Testis (tissue), 2 donors: ENCODE measurements at regions not wholly inside any gene's neighbourhood (a gene's known extent, or its start where the extent isn't known, plus 50 kb on each side); places are given as distances from the start of the nearest gene placed in this dataset.

Source experiments
- POLR2A ChIP-seq: fragments of 450-650 bp; IDR thresholded peaks from one replicate; pipeline ENCODE4 v1.6.1; 2017; ENCODE audit warnings: antibody characterized with exemption, mild to moderate bottlenecking, moderate library complexity
- TF ChIP-seq, protein P1 (sequence below), 3 experiments: fragments of 450-650 bp in 2 of 3; fragments of 200-600 bp in 1 of 3; sonication (generic) in 1 of 3; IDR thresholded peaks; one replicate each; pipeline ENCODE4 v1.5.1; 2016 to 2019; ENCODE audit warnings: antibody characterized with exemption in 3 of 3, mild to moderate bottlenecking in 2 of 3, moderate library complexity in 1 of 3

DNA sequence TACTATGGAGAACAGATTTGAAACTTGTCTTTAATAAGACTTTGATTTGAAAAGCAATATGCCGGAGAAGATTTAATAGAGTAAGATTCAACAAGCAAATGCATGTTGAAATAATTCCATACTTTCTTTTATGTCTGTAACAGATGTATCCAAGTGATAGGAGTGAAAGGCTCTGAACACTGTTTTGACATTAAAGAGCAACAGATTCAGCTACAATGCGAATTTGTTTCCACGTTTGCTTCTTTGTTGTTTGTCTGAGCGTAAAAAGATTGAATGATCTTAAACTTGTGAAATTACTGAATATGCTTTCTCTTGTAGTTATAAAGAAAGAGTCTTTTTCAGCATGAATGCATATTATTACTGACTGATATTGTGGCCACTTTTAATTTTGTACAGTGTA is 2612.9 kb downstream of the PCDH9 start:
- TF ChIP-seq, protein P1, sequence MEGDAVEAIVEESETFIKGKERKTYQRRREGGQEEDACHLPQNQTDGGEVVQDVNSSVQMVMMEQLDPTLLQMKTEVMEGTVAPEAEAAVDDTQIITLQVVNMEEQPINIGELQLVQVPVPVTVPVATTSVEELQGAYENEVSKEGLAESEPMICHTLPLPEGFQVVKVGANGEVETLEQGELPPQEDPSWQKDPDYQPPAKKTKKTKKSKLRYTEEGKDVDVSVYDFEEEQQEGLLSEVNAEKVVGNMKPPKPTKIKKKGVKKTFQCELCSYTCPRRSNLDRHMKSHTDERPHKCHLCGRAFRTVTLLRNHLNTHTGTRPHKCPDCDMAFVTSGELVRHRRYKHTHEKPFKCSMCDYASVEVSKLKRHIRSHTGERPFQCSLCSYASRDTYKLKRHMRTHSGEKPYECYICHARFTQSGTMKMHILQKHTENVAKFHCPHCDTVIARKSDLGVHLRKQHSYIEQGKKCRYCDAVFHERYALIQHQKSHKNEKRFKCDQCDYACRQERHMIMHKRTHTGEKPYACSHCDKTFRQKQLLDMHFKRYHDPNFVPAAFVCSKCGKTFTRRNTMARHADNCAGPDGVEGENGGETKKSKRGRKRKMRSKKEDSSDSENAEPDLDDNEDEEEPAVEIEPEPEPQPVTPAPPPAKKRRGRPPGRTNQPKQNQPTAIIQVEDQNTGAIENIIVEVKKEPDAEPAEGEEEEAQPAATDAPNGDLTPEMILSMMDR (IDR thresholded peaks at IDR 0.05): no peak
- TF ChIP-seq POLR2A: no peak
